Fibroblast of the aortic adventitia (primary cell): ENCODE measurements at regions not wholly inside any gene's neighbourhood (a gene's known extent, or its start where the extent isn't known, plus 50 kb on each side); places are given as distances from the start of the nearest gene placed in this dataset.

Source experiments
- DNase-seq: peaks from one replicate; pipeline ENCODE4 v3.0.0-alpha.2; 2010; ENCODE audit warnings: low read depth
- H3K4me3 ChIP-seq: 2 replicates; pipeline ENCODE4 v1.5.1; 2011; ENCODE audit warnings: low read depth, mild to moderate bottlenecking, control low read depth, low read length, moderate library complexity
- TF ChIP-seq, protein P1 (sequence below): IDR thresholded peaks from 2 replicates; pipeline ENCODE4 v1.5.1; 2011; ENCODE audit warnings: mild to moderate bottlenecking, low read length, control low read depth, inconsistent platforms; ENCODE audit not compliant: insufficient read depth

DNA sequence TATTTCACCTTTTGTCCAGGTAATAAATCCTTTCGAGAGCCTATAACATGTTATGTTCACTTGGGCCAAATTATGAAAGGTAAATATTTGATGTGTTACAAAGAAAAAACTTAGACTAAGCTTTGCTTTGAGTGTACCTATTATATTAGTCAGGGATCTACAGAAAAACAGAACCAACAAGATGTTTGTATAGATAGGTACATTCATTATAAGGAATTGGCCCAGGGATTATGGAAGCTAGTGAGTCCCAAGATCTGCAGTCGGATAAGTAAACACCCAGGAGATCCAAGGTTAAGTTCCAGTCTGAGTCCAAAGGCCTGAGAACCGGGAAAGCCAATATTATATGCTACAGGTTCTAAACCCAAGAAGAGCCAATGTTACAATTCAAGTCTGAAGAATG, 234.5 kb downstream of the NRIP1 start:
- TF ChIP-seq, protein P1, sequence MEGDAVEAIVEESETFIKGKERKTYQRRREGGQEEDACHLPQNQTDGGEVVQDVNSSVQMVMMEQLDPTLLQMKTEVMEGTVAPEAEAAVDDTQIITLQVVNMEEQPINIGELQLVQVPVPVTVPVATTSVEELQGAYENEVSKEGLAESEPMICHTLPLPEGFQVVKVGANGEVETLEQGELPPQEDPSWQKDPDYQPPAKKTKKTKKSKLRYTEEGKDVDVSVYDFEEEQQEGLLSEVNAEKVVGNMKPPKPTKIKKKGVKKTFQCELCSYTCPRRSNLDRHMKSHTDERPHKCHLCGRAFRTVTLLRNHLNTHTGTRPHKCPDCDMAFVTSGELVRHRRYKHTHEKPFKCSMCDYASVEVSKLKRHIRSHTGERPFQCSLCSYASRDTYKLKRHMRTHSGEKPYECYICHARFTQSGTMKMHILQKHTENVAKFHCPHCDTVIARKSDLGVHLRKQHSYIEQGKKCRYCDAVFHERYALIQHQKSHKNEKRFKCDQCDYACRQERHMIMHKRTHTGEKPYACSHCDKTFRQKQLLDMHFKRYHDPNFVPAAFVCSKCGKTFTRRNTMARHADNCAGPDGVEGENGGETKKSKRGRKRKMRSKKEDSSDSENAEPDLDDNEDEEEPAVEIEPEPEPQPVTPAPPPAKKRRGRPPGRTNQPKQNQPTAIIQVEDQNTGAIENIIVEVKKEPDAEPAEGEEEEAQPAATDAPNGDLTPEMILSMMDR = no peak

DNA sequence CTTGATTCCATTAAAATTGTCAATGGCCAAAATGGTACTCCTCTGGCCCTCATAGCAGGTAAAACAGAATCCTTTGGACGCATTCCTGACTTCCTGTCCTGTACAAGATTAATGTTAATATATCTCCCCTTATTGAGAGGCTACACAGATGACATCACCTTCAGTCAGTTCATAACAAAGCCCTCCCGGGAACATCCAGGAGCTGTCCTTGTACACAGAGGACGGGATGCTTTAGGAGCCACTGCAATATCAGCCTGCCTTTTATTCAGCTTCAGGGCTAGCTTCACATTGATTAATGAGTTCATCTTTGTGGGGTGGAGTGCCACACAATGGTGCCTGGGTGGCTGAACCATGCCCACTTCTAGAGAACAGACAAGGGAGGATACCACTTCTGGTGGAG, 235.1 kb downstream of the NRIP1 start:
- TF ChIP-seq, protein P1 = no peak
- H3K4me3 ChIP-seq = no peak overlapping the region
- DNase-seq = no peak

More for the DNA sequence above, 234.5 kb downstream of the NRIP1 start:
- DNase-seq = no peak
- H3K4me3 ChIP-seq = no peak overlapping the region

DNA sequence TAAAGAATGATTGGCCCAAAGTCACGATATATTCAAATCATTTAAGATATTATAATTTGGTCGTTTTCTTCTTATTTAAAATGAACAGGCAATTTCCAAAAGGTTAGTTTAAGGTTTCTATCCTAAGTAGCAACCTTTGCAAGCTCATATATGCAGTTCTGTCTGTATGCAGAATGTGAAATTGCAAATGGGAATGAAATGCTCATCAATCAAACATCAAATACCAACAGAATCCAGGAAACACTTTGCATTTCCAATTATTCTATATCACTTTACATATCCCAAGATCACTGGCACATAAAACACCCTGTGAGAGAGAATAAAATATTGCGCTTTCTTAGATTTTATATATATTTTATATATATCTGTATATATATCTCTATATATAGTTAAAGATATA, 237.3 kb downstream of the NRIP1 start:
- no peak for DNase-seq
- no peak overlapping the region for H3K4me3 ChIP-seq
- TF ChIP-seq, protein P1 = no peak

DNA sequence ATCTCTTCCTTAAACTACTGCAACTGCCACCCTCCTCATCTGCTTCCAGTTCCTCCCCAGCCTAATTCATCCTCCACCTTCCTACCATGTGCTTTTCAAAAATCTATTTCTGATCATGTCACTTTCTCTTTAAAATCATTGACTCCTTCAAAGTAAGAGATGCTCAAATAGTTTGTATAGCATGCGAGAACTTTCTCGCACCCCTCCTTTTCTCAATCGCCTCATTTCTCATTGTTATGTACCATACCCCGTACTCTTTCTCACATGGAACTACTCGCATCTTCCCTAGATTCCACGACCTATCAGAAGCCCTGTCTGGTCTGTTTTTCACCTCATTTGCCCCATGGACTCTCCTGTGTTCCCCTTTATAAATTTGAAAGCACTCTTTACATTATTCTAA, 238.2 kb downstream of the NRIP1 start:
- no peak overlapping the region for H3K4me3 ChIP-seq
- no peak for DNase-seq
- TF ChIP-seq, protein P1 = no peak

DNA sequence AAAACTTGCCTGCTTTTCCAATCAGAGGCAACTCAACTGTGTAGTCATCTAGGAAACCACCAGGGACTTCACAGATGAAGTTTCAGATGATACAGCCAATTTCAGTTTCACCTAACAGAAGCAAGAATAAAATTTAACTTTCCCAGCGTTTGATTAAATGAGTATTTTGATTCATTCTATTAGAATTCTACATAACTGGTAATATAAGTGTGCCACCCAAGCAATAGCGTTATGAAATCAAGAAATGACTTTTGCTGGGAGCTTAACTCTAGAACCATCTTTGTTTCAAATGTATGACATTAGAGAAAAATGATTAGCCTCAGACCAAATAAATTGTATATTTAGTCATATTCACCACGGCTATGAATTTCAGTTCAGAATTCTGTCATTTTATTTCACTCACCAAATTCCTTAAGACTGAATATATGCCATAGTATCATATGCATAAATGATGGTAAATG, 239.3 kb downstream of the NRIP1 start:
- DNase-seq = no peak
- TF ChIP-seq, protein P1 = no peak

DNA sequence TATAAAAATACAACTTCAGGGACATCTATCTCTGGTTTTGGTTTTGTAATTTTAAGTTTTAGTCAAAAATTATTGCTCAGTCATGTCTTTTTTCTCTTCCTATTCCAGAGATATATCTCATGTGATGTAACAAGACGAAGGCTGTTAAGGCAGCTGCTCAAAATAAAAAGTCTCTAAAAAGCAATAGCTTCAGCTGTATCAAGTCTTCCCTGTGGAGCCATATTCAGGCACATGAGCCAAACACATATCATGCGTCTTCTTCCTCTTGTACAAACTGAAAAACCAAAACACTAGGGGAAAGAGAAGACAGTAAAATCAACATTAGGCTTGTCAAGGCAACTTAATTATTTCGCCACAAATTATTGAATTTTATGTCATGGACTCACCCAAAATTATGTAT, 240.7 kb downstream of the NRIP1 start:
- no peak overlapping the region for H3K4me3 ChIP-seq
- TF ChIP-seq, protein P1 = no peak
- no peak for DNase-seq

More for the DNA sequence above, 239.3 kb downstream of the NRIP1 start:
- no peak overlapping the region for H3K4me3 ChIP-seq

DNA sequence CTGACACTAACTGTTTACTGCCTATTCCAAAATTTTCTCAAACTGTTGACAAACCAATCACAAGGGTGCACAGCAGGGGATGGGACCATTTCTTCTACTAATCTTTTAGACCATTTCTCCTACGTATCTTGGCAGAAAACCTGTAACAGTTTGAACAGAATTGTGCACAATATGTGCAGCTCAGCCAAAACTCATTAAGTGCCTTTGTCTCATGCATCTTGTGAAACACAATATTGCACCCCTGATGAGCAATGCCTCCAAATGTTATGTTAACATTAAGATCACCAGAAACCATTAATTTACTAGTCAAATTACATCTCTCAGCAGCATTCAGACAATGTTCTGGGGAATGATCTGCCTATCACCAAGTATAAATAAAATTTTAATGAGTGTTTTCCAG, 247.5 kb downstream of the NRIP1 start:
- H3K4me3 ChIP-seq = no peak overlapping the region
- DNase-seq = no peak
- TF ChIP-seq, protein P1 = no peak
